Fibroblast of lung (primary cell): ENCODE measurements at regions not wholly inside any gene's neighbourhood (a gene's known extent, or its start where the extent isn't known, plus 50 kb on each side); places are given as distances from the start of the nearest gene placed in this dataset.

Source experiments
- CTCF ChIP-seq, 2 donors: IDR thresholded peaks in 1 of 2; conservative IDR thresholded peaks in 1 of 2; 1 replicate in 1 of 2; 2 replicates in 1 of 2; pipeline ENCODE4 v1.5.1; 2011 to 2012; ENCODE audit warnings: low read length in 2 of 2, control low read depth in 1 of 2, inconsistent platforms in 1 of 2, low read depth in 1 of 2, mild to moderate bottlenecking in 1 of 2
- EZH2 ChIP-seq: IDR thresholded peaks from 2 replicates; pipeline ENCODE4 v1.5.1; 2012; ENCODE audit warnings: low read length, control low read depth, mild to moderate bottlenecking; ENCODE audit errors: missing control alignments

- TF ChIP-seq CTCF (conservative IDR thresholded peaks at IDR 0.05 in 1 of 2, IDR thresholded peaks at IDR 0.05 in 1 of 2; ENCODE audit: low read depth in 1 of 2, low read length in 2 of 2) = no peak
- no peak for TF ChIP-seq EZH2
Measured at GRCh38 chr5:179495906-179496455, 54.4 kb upstream of the RUFY1 start.
